Spleen (tissue), 7 donors: ENCODE measurements at regions not wholly inside any gene's neighbourhood (a gene's known extent, or its start where the extent isn't known, plus 50 kb on each side); places are given as distances from the start of the nearest gene placed in this dataset.
"Not testable (repeated sequence)": the region's sequence is repeated elsewhere in the genome, so short reads cannot be mapped to it uniquely, and the experiment has no call there.

ENCODE experiments used
- CTCF ChIP-seq, 11 experiments: fragments of 200-600 bp in 7 of 11; fragments of 450-650 bp in 4 of 11; sonication (generic) in 4 of 11; IDR thresholded peaks in 8 of 11; conservative IDR thresholded peaks in 3 of 11; 1 replicate in 7 of 11; 2 replicates in 4 of 11; pipeline versions ENCODE4 v1.4.0 to v1.8.0; 2016 to 2021; ENCODE audit warnings: antibody characterized with exemption in 11 of 11, inconsistent platforms in 4 of 11, mild to moderate bottlenecking in 1 of 11
- POLR2A ChIP-seq, 3 donors: fragments of 450-650 bp; IDR thresholded peaks; one replicate each; pipeline ENCODE4 v1.5.1; 2017; ENCODE audit warnings: antibody characterized with exemption in 3 of 3, mild to moderate bottlenecking in 1 of 3
- donor health status: DM: no; HTN: no; CAD: no; lungs with moderate emphysema.
- donor health status: DM: no; HTN: no; CAD: no.
- donor health status: DM: no; HTN: no; CAD: no.

- peak in 2 of 11 experiments; percentile 26 to 27 for TF ChIP-seq CTCF (IDR thresholded peaks at IDR 0.05 in 8 of 11, conservative IDR thresholded peaks at IDR 0.05 in 3 of 11)
- not testable (repeated sequence) for TF ChIP-seq POLR2A (IDR thresholded peaks at IDR 0.05)
Observed at GRCh38 chr2:89213151-89213550, 521.7 kb downstream of the RPIA start.
